AG04450 (cell line): ENCODE measurements at regions not wholly inside any gene's neighbourhood (a gene's known extent, or its start where the extent isn't known, plus 50 kb on each side); places are given as distances from the start of the nearest gene placed in this dataset.

ENCODE experiments used
- CTCF ChIA-PET: fragments of 300-600, 350-600 bp; formaldehyde crosslinking; extraction: SDS; loops from one replicate; lab custom pipeline; 2022; ENCODE audit warnings: antibody characterized with exemption, inconsistent platforms; lab: Charles Lee
- POLR2A ChIA-PET: fragments of 350-600 bp; formaldehyde crosslinking; extraction: SDS; loops from one replicate; lab custom pipeline; 2021; ENCODE audit warnings: antibody characterized with exemption, inconsistent platforms; lab: Yijun Ruan, JAX
- DNase-seq: peaks from one replicate; pipeline ENCODE4 v3.0.0-alpha.2; 2011; ENCODE audit warnings: low read depth, low spot score
- H3K27ac ChIP-seq: one replicate; pipeline ENCODE4 v1.5.1; 2012; ENCODE audit warnings: low read depth, low read length, control low read depth
- H3K27me3 ChIP-seq: one replicate; pipeline ENCODE4 v1.6.0; 2012; ENCODE audit warnings: low read length; ENCODE audit not compliant: control insufficient read depth, insufficient read depth
- H3K4me3 ChIP-seq: 2 replicates; pipeline ENCODE4 v1.5.1; 2011; ENCODE audit warnings: mild to moderate bottlenecking, low read depth, low read length, control low read depth
- H3K9me3 ChIP-seq: 2 replicates; pipeline ENCODE4 v1.5.1; 2012; ENCODE audit warnings: low read length; ENCODE audit not compliant: control insufficient read depth, insufficient read depth
- CTCF ChIP-seq: IDR thresholded peaks from 2 replicates; pipeline ENCODE4 v1.5.1; 2011; ENCODE audit warnings: low read depth, low read length, control low read depth, inconsistent platforms

- Histone ChIP-seq H3K27me3 (no peaks in the 10 kb centered on the region), H3K4me3 (no peak overlapping the region), H3K27ac (no peak overlapping the region), H3K9me3 (peaks cover 7% of the 10 kb centered on the region; the same call in 1 of the 2 replicates)
- ChIA-PET CTCF (no interaction called here), POLR2A (no interaction called here)
- no peak for TF ChIP-seq CTCF
- no peak for DNase-seq
Measured at GRCh38 chr6:104212977-104213668, 646.6 kb downstream of the HACE1 start.

- no peak for TF ChIP-seq CTCF
- CTCF ChIA-PET = no interaction called here
- H3K27ac ChIP-seq = no peak overlapping the region
- POLR2A ChIA-PET = no interaction called here
- no peak for DNase-seq
- no peaks in the 10 kb centered on the region for H3K27me3 ChIP-seq
- H3K4me3 ChIP-seq = no peak overlapping the region
- peaks cover 12% of the 10 kb centered on the region for H3K9me3 ChIP-seq
Measured at GRCh38 chr6:104207635-104208034, 652.1 kb downstream of the HACE1 start.

GRCh38 chr6:104201557-104201956, 658.2 kb downstream of the HACE1 start:
- POLR2A ChIA-PET = no interaction called here

GRCh38 chr6:104187616-104188015, 672.1 kb downstream of the HACE1 start:
- H3K9me3 ChIP-seq = peaks cover 27% of the 10 kb centered on the region
- ChIA-PET CTCF (no interaction called here), POLR2A (no interaction called here)
- TF ChIP-seq CTCF = no peak
- no peak for DNase-seq
- H3K4me3 ChIP-seq = no peak overlapping the region
- H3K27ac ChIP-seq = no peak overlapping the region
- no peaks in the 10 kb centered on the region for H3K27me3 ChIP-seq

More at GRCh38 chr6:104201557-104201956, 658.2 kb downstream of the HACE1 start:
- no peak overlapping the region for H3K27ac ChIP-seq
- DNase-seq = no peak
- no peak for TF ChIP-seq CTCF
- CTCF ChIA-PET = no interaction called here
- H3K9me3 ChIP-seq = peaks cover 7% of the 10 kb centered on the region; the same call in 1 of the 2 replicates
- H3K4me3 ChIP-seq = no peak overlapping the region
- no peaks in the 10 kb centered on the region for H3K27me3 ChIP-seq

GRCh38 chr6:104186831-104187230, 672.9 kb downstream of the HACE1 start:
- peaks cover 27% of the 10 kb centered on the region for H3K9me3 ChIP-seq
- CTCF ChIA-PET = no interaction called here
- POLR2A ChIA-PET = no interaction called here
- H3K4me3 ChIP-seq = no peak overlapping the region
- TF ChIP-seq CTCF = no peak
- H3K27me3 ChIP-seq = no peaks in the 10 kb centered on the region
- no peak for DNase-seq
- no peak overlapping the region for H3K27ac ChIP-seq
